ENCODE measurements at regions not wholly inside any gene's neighbourhood (a gene's known extent, or its start where the extent isn't known, plus 50 kb on each side); places are given as distances from the start of the nearest gene placed in this dataset.

DNA sequence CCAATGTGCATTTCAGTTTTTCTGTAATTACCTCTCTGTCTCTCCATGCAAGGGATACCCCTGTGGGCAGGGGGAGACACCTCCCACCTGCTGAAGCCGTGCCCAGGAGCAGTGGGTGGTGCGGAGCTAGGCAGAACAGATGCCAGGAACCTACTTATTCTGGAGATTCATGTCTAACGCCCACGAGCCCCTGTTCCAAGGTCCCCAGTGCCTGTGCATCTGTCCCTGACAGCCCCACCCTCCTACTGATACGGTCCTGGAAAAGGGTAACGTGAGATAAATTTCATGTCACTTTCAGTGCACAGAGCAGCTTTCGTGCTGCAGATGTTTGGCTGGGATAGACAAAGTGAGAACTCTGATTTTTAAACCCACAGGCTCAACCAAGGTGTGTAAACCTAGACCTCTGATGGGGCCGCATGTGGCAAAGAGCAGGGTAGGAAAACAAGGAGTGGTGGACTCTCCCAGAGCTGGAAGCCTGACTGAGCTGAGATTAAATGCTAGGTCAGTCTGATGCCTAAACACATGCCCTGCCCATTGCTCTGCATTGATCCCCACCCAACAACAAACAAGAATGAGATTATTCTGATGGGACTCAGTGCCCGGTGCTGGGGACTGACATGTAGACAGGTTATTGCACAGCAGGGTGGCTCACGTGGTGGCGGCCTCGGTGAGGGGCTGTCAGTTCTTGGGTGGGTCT lies 123.6 kb upstream of the GDF10 start:
- TF ChIP-seq, protein P1, sequence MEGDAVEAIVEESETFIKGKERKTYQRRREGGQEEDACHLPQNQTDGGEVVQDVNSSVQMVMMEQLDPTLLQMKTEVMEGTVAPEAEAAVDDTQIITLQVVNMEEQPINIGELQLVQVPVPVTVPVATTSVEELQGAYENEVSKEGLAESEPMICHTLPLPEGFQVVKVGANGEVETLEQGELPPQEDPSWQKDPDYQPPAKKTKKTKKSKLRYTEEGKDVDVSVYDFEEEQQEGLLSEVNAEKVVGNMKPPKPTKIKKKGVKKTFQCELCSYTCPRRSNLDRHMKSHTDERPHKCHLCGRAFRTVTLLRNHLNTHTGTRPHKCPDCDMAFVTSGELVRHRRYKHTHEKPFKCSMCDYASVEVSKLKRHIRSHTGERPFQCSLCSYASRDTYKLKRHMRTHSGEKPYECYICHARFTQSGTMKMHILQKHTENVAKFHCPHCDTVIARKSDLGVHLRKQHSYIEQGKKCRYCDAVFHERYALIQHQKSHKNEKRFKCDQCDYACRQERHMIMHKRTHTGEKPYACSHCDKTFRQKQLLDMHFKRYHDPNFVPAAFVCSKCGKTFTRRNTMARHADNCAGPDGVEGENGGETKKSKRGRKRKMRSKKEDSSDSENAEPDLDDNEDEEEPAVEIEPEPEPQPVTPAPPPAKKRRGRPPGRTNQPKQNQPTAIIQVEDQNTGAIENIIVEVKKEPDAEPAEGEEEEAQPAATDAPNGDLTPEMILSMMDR (conservative IDR thresholded peaks at IDR 0.05): no peak
- TF ChIP-seq EZH2 (IDR thresholded peaks at IDR 0.05; ENCODE audit: low read depth): no peak
- CTCF ChIA-PET: no interaction called here

DNA sequence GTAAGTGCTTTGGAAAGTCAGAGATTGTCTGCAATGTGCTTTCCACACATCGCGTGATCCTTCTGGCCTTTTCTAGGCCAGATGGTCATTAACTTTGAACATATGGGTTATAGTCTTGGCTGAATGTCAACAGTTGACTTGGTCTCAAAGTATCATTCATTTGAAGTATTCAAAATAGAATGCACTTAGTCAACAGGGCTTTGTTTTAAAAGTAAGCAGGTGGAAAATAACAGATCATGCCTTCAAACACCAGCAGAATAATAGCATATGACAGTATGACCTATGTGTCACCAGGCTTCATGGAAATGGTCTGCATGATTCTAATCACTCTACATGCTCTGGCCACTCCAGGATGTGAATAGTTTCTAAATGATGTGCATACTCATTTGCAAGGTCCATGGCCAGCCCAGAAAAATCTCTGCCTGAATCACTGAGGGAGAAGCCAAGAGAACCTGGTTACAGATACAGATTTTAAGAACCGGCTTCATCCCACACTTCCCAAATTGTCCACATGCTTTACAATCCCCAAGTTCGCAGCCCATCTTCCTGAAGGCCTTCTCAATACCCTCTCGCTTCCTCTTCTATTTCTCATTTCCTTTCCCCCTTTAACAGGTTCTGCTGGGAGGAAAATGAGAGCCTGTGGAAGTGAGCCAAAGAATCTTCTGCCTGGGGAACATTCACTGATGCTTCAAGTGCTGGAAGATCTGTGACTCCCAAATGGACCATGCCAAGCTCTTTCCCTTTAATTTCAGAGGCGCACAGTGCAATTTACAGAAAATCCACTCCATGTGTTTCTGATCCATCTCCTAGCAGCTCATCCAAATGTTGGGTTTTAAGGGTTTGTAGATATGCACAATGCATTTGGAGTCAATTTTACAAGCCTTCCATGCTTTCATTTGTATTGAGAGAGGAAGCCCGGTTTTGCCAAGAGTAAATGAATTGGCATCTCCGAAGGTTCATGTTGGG lies 122.8 kb upstream of the GDF10 start:
- Histone ChIP-seq H3K36me3 (ENCODE audit: low read depth) (no peaks in the 10 kb centered on the region), H3K9me3 (ENCODE audit: insufficient read depth, low read depth) (no peaks in the 10 kb centered on the region), H4K20me1 (ENCODE audit: insufficient read depth) (no peaks in the 10 kb centered on the region), H3F3A (ENCODE audit: insufficient read depth, low read depth) (peaks cover 13% of the 10 kb centered on the region), H3K9me2 (ENCODE audit: insufficient read depth) (no peaks in the 10 kb centered on the region), H3K4me2 (no peak overlapping the region), H3K27ac (no peak overlapping the region), H3K4me1 (replicated peaks; ENCODE audit: insufficient read depth) (no peaks in the 10 kb centered on the region), H3K79me2 (ENCODE audit: low read depth) (no peaks in the 10 kb centered on the region), H2AFZ (no peak overlapping the region), H3K27me3 (ENCODE audit: insufficient read depth, low read depth) (no peaks in the 10 kb centered on the region), H3K4me3 (no peak overlapping the region)
- no TSS peak for BruUV-seq (replicated peaks)
- CTCF ChIA-PET: interaction anchor here (0.6 kb wide), 1 partner anchor 32 kb away, joined by 5 read pairs; no protein-coding TSS in a partner anchor
- intact Hi-C loops (cut with micrococcal nuclease; ENCODE audit: unreplicated experiment): no loop called here
- TF ChIP-seq EZH2 (IDR thresholded peaks at IDR 0.05; ENCODE audit: low read depth): no peak
- TF ChIP-seq, protein P1 (conservative IDR thresholded peaks at IDR 0.05): no peak
- no peak for DNase-seq
- POLR2A ChIA-PET (ENCODE audit: unreplicated experiment): interaction anchor here (0.9 kb wide), 1 partner anchor 31 kb away, joined by 3 read pairs; no protein-coding TSS in a partner anchor

More for the DNA sequence above, 123.6 kb upstream of the GDF10 start:
- H3K79me2 ChIP-seq (ENCODE audit: low read depth): no peaks in the 10 kb centered on the region
- intact Hi-C loops (cut with micrococcal nuclease; ENCODE audit: unreplicated experiment): no loop called here
- no peaks in the 10 kb centered on the region for H4K20me1 ChIP-seq (ENCODE audit: insufficient read depth)
- peaks cover 13% of the 10 kb centered on the region for H3F3A ChIP-seq (ENCODE audit: insufficient read depth, low read depth)
- no peaks in the 10 kb centered on the region for H3K4me1 ChIP-seq (replicated peaks; ENCODE audit: insufficient read depth)
- no peak for DNase-seq
- POLR2A ChIA-PET (ENCODE audit: unreplicated experiment): interaction anchor here (0.6 kb wide), 1 partner anchor 112 kb away, joined by 3 read pairs; no protein-coding TSS in a partner anchor
- no peak overlapping the region for H3K4me3 ChIP-seq
- H3K27ac ChIP-seq: no peak overlapping the region
- no peaks in the 10 kb centered on the region for H3K9me3 ChIP-seq (ENCODE audit: insufficient read depth, low read depth)
- no peaks in the 10 kb centered on the region for H3K36me3 ChIP-seq (ENCODE audit: low read depth)
- no peak overlapping the region for H3K4me2 ChIP-seq
- H3K9me2 ChIP-seq (ENCODE audit: insufficient read depth): no peaks in the 10 kb centered on the region
- no peak overlapping the region for H2AFZ ChIP-seq
- no TSS peak for BruUV-seq (replicated peaks)
- H3K27me3 ChIP-seq (ENCODE audit: insufficient read depth, low read depth): no peaks in the 10 kb centered on the region

- Histone ChIP-seq H3K4me1 (replicated peaks; ENCODE audit: insufficient read depth) (no peaks in the 10 kb centered on the region), H3K4me3 (no peak overlapping the region), H3K36me3 (ENCODE audit: low read depth) (no peaks in the 10 kb centered on the region), H2AFZ (no peak overlapping the region), H3K9me2 (ENCODE audit: insufficient read depth) (no peaks in the 10 kb centered on the region; the same call in 1 of the 2 replicates), H3K27me3 (ENCODE audit: insufficient read depth, low read depth) (no peaks in the 10 kb centered on the region), H3K79me2 (ENCODE audit: low read depth) (no peaks in the 10 kb centered on the region), H3K4me2 (no peak overlapping the region), H3F3A (ENCODE audit: insufficient read depth, low read depth) (peaks cover 13% of the 10 kb centered on the region), H3K27ac (no peak overlapping the region), H3K9me3 (ENCODE audit: insufficient read depth, low read depth) (no peaks in the 10 kb centered on the region), H4K20me1 (ENCODE audit: insufficient read depth) (no peaks in the 10 kb centered on the region)
- no TSS peak for BruUV-seq (replicated peaks)
- DNase-seq: no peak
- intact Hi-C loops (cut with micrococcal nuclease; ENCODE audit: unreplicated experiment): no loop called here
- ChIA-PET POLR2A (ENCODE audit: unreplicated experiment) (no interaction called here), CTCF (no interaction called here)
- TF ChIP-seq EZH2 (IDR thresholded peaks at IDR 0.05; ENCODE audit: low read depth): no peak
- TF ChIP-seq, protein P1 (conservative IDR thresholded peaks at IDR 0.05): no peak
Measured at GRCh38 chr10:47178537-47179290, 121.3 kb upstream of the GDF10 start.
